ENCODE measurements at regions not wholly inside any gene's neighbourhood (a gene's known extent, or its start where the extent isn't known, plus 50 kb on each side); places are given as distances from the start of the nearest gene placed in this dataset.

DNA sequence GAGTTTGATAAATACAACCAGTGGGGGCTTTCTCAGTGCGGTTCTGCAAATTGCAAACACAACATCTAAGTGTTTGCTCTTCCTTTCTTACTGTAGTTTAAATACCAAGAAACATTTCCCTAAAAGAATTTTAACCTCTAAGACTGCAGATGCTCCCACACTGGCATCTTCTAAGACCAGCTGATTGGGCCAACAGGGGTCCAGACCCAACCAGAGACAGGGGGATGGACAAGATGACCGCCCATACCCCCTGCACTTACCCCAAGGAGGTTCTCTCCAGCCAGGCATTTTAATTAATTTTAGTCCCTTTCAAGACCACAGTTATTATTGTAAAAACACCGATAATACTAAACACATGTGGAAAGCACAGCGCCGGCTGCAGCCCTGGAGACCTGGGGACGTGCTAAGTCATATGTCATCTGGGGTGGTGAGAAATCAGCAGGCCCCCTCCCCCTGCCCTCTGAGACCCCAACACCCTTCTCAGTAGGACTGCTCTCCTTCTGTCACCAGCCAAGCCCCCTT lies 242.3 kb downstream of the SOX9 start:
- Histone ChIP-seq H3K27ac (ENCODE audit: low read depth, low read length) (no peak overlapping the region), H3K9ac (ENCODE audit: low read length) (no peak overlapping the region)

DNA sequence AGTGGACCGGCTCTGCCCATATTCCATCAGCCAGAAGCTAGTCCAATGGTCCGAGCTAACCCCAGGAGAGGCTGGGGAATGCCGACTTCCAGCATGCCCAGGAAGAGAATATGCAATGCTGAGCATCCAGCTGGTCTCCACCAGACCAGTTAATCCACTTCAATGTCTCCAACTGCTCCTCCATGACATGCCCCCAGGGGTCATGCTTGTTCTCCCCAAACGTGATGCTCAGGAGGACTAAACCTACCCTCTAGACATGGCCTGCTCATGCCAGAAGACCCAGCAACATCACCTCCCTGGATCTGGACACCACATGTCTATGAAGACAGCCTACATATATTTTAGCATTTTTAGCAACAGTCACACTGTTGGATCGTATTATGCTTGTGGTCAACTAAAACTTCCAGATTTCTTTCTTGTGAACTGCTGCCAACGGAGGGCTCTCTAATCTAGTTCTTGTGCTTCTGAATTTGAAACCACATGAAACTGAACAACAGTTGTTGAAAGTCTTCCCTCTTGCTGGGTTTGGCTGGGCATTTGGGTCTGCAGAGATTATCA lies 245.1 kb downstream of the SOX9 start:
- Histone ChIP-seq H3K9me3 (ENCODE audit: control insufficient read depth, insufficient read depth, low read depth, low read length) (no peaks in the 10 kb centered on the region), H3K4me3 (ENCODE audit: low read depth, low read length) (no peak overlapping the region), H3K9ac (ENCODE audit: low read length) (no peak overlapping the region), H3K4me1 (ENCODE audit: control insufficient read depth, insufficient read depth, low read length) (no peaks in the 10 kb centered on the region; the same call in 1 of the 2 replicates), H3K27ac (ENCODE audit: low read depth, low read length) (no peak overlapping the region), H3K36me3 (ENCODE audit: control insufficient read depth, insufficient read depth, low read length) (no peaks in the 10 kb centered on the region), H3K27me3 (ENCODE audit: control insufficient read depth, insufficient read depth, low read length) (no peaks in the 10 kb centered on the region)

More for the DNA sequence above, 242.3 kb downstream of the SOX9 start:
- Histone ChIP-seq H3K27me3 (ENCODE audit: control insufficient read depth, insufficient read depth, low read length) (no peaks in the 10 kb centered on the region), H3K9me3 (ENCODE audit: control insufficient read depth, insufficient read depth, low read depth, low read length) (no peaks in the 10 kb centered on the region), H3K4me3 (ENCODE audit: low read depth, low read length) (no peak overlapping the region), H3K36me3 (ENCODE audit: control insufficient read depth, insufficient read depth, low read length) (no peaks in the 10 kb centered on the region), H3K4me1 (ENCODE audit: control insufficient read depth, insufficient read depth, low read length) (no peaks in the 10 kb centered on the region)

DNA sequence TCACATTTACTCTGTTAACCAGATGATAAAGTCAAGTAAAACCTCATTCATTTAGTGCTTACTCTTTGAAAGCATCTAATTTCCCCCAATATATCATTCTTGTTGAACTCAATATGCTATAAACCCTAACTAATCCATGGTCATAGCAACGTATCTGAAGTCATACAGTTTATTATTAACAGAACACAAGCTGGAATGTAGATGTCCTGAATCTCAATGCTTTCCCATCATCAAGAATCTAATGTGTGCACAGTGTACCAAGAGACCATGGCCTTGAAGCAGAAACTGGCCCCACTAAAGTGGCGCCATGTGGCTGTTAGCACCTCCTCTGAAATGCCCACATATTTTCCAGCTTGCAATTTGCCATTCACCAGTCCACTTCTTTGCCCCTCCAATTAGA lies 245.8 kb downstream of the SOX9 start:
- Histone ChIP-seq H3K27ac (ENCODE audit: low read depth, low read length) (no peak overlapping the region), H3K27me3 (ENCODE audit: control insufficient read depth, insufficient read depth, low read length) (no peaks in the 10 kb centered on the region)

DNA sequence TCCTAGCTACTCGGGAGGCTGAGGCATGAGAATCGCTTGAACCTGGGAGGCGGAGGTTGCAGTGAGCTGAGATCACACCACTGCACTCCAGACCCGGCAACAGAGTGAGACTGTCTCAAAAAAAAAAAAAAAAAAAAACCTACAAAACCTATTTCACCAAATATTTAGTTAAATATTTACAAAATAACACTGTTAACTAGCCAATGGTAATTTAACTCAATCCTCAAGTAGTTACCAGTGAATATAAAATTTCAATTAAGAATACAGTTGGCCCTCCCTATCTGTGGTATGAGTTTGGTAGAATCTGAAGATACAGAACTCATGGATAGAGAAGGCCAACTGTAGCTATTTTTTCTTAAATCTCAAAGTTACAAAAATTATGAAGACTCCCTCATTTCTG lies 247.4 kb downstream of the SOX9 start:
- Histone ChIP-seq H3K4me1 (ENCODE audit: control insufficient read depth, insufficient read depth, low read length) (no peaks in the 10 kb centered on the region; the same call in 1 of the 2 replicates), H3K4me3 (ENCODE audit: low read depth, low read length) (no peak overlapping the region), H3K27ac (ENCODE audit: low read depth, low read length) (no peak overlapping the region), H3K9ac (ENCODE audit: low read length) (no peak overlapping the region), H3K9me3 (ENCODE audit: control insufficient read depth, insufficient read depth, low read depth, low read length) (no peaks in the 10 kb centered on the region), H3K27me3 (ENCODE audit: control insufficient read depth, insufficient read depth, low read length) (no peaks in the 10 kb centered on the region), H3K36me3 (ENCODE audit: control insufficient read depth, insufficient read depth, low read length) (no peaks in the 10 kb centered on the region)

More for the DNA sequence above, 245.8 kb downstream of the SOX9 start:
- no peak overlapping the region for H3K9ac ChIP-seq (ENCODE audit: low read length)
- no peaks in the 10 kb centered on the region for H3K36me3 ChIP-seq (ENCODE audit: control insufficient read depth, insufficient read depth, low read length)
- no peaks in the 10 kb centered on the region for H3K9me3 ChIP-seq (ENCODE audit: control insufficient read depth, insufficient read depth, low read depth, low read length)
- H3K4me1 ChIP-seq (ENCODE audit: control insufficient read depth, insufficient read depth, low read length) = no peaks in the 10 kb centered on the region; the same call in 1 of the 2 replicates
- no peak overlapping the region for H3K4me3 ChIP-seq (ENCODE audit: low read depth, low read length)

DNA sequence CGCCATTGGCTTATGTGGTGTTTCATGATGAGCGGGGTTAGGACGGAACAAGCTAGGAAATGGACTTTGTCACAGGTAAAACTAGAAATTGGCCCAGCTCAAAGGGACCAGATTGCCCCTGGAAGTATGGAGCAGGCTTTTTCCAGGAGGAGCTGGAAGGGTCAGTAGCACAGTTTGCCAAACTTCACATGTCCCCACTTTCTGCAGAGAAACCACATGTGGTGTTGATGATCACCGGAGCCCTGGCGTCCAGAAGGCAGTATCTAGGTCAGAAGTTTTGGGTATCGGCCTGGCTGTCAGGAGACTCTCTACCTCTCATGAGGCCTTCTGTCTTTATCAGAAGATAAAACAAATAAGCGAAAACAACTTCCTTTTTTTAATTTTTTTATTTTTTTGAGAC lies 248.5 kb downstream of the SOX9 start:
- Histone ChIP-seq H3K9me3 (ENCODE audit: control insufficient read depth, insufficient read depth, low read depth, low read length) (no peaks in the 10 kb centered on the region), H3K9ac (ENCODE audit: low read length) (no peak overlapping the region), H3K36me3 (ENCODE audit: control insufficient read depth, insufficient read depth, low read length) (no peaks in the 10 kb centered on the region), H3K27me3 (ENCODE audit: control insufficient read depth, insufficient read depth, low read length) (no peaks in the 10 kb centered on the region), H3K27ac (ENCODE audit: low read depth, low read length) (no peak overlapping the region), H3K4me1 (ENCODE audit: control insufficient read depth, insufficient read depth, low read length) (no peaks in the 10 kb centered on the region; the same call in 1 of the 2 replicates), H3K4me3 (ENCODE audit: low read depth, low read length) (no peak overlapping the region)

DNA sequence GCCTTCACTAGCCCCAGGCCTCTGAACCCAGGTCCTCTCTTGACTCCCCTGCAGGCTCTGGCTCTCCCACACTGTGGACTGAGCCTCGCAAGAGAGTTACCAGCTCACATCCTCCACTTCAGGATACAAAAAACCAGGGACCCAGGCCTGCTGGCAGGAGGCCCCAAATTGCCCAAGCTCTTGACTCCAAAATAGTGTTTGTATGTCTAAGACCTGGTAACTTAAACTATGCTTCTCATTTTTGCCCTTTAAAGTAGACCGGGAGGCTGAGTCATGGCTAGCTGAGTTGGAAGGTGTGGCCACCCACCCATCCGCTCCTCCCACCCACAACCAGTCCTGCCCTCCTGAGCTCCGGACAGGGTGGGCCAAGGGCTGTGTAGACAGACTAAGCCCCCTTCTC lies 250.0 kb downstream of the SOX9 start:
- H3K9ac ChIP-seq (ENCODE audit: low read length) = no peak overlapping the region
- no peaks in the 10 kb centered on the region for H3K9me3 ChIP-seq (ENCODE audit: control insufficient read depth, insufficient read depth, low read depth, low read length)
- no peaks in the 10 kb centered on the region for H3K36me3 ChIP-seq (ENCODE audit: control insufficient read depth, insufficient read depth, low read length)
- H3K4me1 ChIP-seq (ENCODE audit: control insufficient read depth, insufficient read depth, low read length) = peaks cover 7% of the 10 kb centered on the region
- H3K4me3 ChIP-seq (ENCODE audit: low read depth, low read length) = no peak overlapping the region
- H3K27ac ChIP-seq (ENCODE audit: low read depth, low read length) = no peak overlapping the region
- H3K27me3 ChIP-seq (ENCODE audit: control insufficient read depth, insufficient read depth, low read length) = no peaks in the 10 kb centered on the region

DNA sequence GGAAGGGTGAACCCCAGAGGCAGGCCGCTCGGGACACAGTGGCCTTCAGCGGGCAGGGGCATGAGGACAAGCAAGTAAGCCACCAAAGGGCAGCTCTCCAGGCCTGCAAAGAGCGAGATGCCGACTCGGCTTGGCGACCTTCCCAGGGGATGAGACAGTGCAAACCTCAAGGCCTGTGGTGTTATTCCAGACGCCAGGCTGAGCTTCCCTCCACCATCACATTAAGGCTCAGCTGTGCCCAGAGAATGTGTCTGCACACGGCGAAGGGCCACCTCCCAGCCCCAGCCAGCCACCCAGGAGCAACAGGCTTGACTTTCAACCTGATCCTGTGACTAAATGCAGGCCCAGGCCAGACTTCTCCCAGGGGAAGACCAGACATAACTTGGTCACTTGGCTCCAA lies 251.4 kb downstream of the SOX9 start:
- Histone ChIP-seq H3K4me3 (ENCODE audit: low read depth, low read length) (no peak overlapping the region), H3K9me3 (ENCODE audit: control insufficient read depth, insufficient read depth, low read depth, low read length) (no peaks in the 10 kb centered on the region), H3K36me3 (ENCODE audit: control insufficient read depth, insufficient read depth, low read length) (no peaks in the 10 kb centered on the region), H3K9ac (ENCODE audit: low read length) (no peak overlapping the region), H3K4me1 (ENCODE audit: control insufficient read depth, insufficient read depth, low read length) (peaks cover 7% of the 10 kb centered on the region), H3K27ac (ENCODE audit: low read depth, low read length) (no peak overlapping the region), H3K27me3 (ENCODE audit: control insufficient read depth, insufficient read depth, low read length) (no peaks in the 10 kb centered on the region)

DNA sequence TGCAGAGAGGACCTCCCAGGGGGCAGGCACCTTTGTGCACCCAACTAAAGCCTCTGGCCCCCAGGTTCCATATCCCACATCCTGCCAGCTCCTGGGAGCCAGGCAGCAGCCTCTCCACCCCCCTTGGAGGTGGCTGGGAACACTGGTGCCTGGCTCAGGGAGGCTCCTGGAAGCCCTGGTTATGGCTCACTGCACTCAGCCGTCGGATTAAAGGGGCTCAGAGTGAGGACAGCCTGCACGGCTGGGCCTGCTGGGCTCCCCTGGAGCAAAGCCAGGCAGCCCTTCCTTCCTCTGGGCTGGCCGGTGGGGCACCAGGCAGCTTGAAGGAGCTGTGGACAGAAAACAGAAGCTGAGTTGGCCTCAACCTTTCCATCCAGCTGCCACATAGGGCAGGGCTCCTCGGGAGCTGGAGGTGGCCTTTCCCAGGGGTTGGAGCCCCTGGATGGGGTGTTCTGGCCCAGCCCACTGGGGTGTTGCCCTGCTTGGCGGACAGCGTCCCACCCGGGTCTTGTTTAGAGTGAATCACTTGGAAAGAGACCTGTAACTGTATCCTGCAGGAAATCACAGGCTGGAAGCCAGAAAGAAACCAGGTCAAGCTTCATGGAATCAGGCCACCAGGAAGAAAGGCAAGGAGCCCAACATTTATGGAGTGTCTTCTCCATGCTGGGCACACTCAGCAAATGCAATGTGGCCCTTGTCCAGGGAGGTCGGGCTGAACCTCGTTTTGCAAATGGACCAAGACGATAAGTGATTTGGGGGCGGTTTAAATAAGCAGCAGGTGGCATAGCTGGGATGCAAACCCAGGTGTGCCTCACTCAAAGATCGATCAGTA lies 253.3 kb downstream of the SOX9 start:
- Histone ChIP-seq H3K4me3 (ENCODE audit: low read depth, low read length) (no peak overlapping the region), H3K4me1 (ENCODE audit: control insufficient read depth, insufficient read depth, low read length) (peaks cover 12% of the 10 kb centered on the region), H3K9ac (ENCODE audit: low read length) (no peak overlapping the region), H3K36me3 (ENCODE audit: control insufficient read depth, insufficient read depth, low read length) (no peaks in the 10 kb centered on the region), H3K27ac (ENCODE audit: low read depth, low read length) (no peak overlapping the region), H3K27me3 (ENCODE audit: control insufficient read depth, insufficient read depth, low read length) (no peaks in the 10 kb centered on the region), H3K9me3 (ENCODE audit: control insufficient read depth, insufficient read depth, low read depth, low read length) (no peaks in the 10 kb centered on the region)

DNA sequence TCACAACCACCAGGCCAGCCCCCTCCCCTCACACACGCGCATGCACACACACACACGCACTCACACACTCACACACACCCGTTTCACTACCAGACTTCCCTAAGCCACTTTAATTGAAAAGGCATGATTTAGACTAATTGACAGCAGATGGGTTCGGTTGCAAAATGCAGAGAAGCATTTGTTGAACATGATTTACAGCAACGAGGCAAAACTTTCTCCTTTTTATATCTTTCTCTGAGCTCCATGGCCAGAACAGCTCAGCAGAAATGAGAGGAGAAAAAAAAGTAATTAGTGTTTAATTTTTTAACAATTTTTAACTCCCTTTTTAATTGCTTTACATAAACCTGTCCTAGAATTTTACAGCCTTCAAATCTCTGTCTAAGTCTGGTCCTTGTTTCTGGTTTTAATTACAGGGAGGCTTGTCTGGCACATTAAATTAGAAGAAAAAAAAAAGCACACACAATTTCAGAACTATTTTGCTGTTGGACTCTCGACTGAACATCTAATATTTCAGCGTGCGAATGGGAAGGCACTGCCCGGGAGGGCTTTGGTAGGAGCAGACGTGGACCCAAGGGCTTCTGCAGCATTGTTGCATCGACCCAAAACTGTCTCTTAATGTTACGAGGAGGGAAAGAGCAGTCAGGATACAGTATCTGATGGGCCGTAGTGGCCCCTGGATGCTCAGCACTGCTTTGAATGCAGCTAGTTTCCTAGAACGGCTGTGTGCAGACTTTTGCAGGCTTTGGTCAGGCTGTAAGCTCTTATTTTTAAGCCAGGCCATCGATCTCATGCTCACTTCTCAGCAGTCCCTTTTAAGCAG lies 255.9 kb downstream of the SOX9 start:
- no peaks in the 10 kb centered on the region for H3K27me3 ChIP-seq (ENCODE audit: control insufficient read depth, insufficient read depth, low read length)
- H3K4me1 ChIP-seq (ENCODE audit: control insufficient read depth, insufficient read depth, low read length) = peaks cover 17% of the 10 kb centered on the region
- no peaks in the 10 kb centered on the region for H3K36me3 ChIP-seq (ENCODE audit: control insufficient read depth, insufficient read depth, low read length)

DNA sequence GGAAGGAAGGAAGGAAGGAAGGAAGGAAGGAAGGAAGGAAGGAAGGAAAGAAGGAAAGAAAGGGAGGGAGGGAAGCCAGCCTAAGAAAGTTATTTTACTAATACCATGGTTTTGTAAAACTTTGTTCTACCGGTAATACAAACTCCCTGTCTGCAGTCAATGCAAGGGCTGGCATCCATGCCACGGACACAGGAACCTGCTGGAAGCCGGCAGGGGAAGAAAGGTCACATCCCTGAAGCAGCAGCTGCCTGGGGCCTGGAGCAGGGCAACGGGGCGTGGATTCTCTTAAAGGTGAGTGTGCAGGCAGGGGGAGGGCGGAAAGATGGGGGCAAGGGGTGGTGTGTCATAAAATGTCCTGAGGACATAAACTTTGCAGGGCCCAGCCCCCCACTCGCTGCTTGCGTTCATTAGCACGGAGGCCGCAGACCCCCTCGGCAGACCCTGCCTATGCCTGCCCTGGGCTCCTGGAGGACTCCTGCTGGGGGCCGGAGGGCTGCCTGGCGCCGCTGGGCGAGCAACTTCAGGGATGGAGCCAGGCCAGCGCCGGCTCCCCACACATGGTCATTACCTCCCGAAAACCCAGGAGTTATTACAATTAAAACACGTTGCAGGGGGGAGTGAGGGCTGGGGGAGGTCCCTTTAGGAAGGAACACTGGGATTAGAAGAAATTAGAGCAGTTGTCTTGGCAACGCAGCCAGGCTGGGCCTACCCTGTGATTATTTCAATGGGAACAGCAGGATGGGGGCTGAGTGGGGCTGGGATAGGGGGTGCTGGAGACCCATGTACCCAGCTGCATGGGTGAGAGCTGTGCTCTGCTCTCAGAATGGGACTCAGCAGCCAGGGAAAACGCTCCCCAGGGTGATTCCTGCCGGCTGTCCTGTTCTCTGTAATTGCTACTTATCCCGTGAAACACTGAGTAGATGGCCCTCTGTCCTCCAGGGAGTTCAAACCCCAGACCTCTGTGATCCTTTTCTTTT lies 257.9 kb downstream of the SOX9 start:
- H3K27me3 ChIP-seq (ENCODE audit: control insufficient read depth, insufficient read depth, low read length) = no peaks in the 10 kb centered on the region
- H3K4me3 ChIP-seq (ENCODE audit: low read depth, low read length) = no peak overlapping the region
- H3K36me3 ChIP-seq (ENCODE audit: control insufficient read depth, insufficient read depth, low read length) = no peaks in the 10 kb centered on the region
- H3K27ac ChIP-seq (ENCODE audit: low read depth, low read length) = no peak overlapping the region
- H3K9me3 ChIP-seq (ENCODE audit: control insufficient read depth, insufficient read depth, low read depth, low read length) = no peaks in the 10 kb centered on the region
- H3K9ac ChIP-seq (ENCODE audit: low read length) = no peak overlapping the region
- H3K4me1 ChIP-seq (ENCODE audit: control insufficient read depth, insufficient read depth, low read length) = peaks cover 34% of the 10 kb centered on the region

More for the DNA sequence above, 255.9 kb downstream of the SOX9 start:
- H3K9ac ChIP-seq (ENCODE audit: low read length) = no peak overlapping the region
- H3K9me3 ChIP-seq (ENCODE audit: control insufficient read depth, insufficient read depth, low read depth, low read length) = no peaks in the 10 kb centered on the region
- no peak overlapping the region for H3K4me3 ChIP-seq (ENCODE audit: low read depth, low read length)
- H3K27ac ChIP-seq (ENCODE audit: low read depth, low read length) = no peak overlapping the region

Measured in HUES6 (cell line).